Activated CD4-positive, alpha-beta T cell treated with anti-CD3 and anti-CD28 coated beads, Interleukin-2, amount 50 U/mL, for 4 hours (primary cell): ENCODE measurements at regions not wholly inside any gene's neighbourhood (a gene's known extent, or its start where the extent isn't known, plus 50 kb on each side); places are given as distances from the start of the nearest gene placed in this dataset.

Experiments
- DNase-seq, 2 experiments: peaks; one replicate each; pipeline ENCODE4 v3.0.0-alpha.2; 2020

GRCh38 chr5:4661836-4662235 is 478.3 kb upstream of the ADAMTS16 start:
- DNase-seq: no peak

- DNase-seq: no peak
These were observed 477.4 kb upstream of the ADAMTS16 start for GRCh38 chr5:4662756-4663155.

- no peak for DNase-seq
These were observed 474.2 kb upstream of the ADAMTS16 start for GRCh38 chr5:4665911-4666310.

- DNase-seq: no peak
These were observed 466.0 kb upstream of the ADAMTS16 start for GRCh38 chr5:4674166-4674565.

DNA sequence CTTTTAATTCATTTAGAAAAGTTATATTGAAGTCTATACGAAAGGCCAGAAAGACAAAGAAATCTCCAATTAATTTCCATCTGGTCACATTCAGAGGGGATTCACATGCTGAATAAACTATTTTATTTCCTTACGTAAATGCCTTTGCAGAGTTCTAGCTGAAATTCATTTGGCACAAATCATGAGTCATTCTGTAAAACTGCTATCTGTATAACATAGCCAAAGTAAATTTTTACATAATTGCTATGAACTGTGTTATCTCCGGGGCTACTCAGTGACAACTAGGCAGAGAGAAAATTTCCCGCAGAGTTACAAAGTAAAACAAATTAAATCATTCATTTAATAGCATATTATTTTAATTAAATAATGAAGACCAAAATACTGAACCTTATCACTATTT is 463.2 kb upstream of the ADAMTS16 start:
- DNase-seq: no peak

GRCh38 chr5:4684946-4685345 is 455.2 kb upstream of the ADAMTS16 start:
- DNase-seq: no peak

DNA sequence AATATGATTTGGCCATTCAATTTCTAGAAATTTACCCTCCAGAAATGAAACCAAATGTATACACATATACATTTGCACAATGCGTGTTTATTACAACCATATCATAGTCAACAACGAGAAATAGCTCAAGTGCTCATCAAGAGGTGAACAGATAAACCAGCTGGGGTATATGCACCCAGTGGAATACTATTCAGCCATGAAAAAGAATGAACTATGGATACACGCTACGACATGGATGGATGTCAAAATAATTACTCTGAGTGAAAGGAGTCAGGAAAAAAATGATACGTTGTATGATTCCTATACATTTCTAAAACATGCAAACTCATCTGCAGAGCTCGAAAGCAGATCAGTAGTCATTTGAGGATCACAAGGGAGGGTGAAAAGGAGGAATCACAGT is 441.5 kb upstream of the ADAMTS16 start:
- DNase-seq: no peak

DNA sequence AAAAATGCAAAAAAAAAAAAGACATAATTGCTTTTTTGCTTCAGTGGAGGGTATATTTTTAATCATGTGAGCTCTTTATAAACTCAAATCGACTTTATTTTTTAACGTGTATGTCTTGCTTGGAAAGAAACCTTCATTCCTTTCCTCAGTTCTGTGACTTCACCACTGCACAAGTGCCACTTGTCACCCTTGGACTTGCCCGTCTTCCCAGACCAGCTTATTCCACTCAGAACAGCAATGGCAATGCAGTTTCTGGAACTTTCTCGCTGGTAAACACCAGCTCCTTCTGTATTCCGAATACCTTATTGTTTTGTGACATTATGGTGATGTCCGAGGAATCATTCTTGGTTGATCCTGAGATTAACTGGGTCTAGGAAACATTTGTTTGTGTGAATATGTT is 440.5 kb upstream of the ADAMTS16 start:
- DNase-seq: no peak

DNA sequence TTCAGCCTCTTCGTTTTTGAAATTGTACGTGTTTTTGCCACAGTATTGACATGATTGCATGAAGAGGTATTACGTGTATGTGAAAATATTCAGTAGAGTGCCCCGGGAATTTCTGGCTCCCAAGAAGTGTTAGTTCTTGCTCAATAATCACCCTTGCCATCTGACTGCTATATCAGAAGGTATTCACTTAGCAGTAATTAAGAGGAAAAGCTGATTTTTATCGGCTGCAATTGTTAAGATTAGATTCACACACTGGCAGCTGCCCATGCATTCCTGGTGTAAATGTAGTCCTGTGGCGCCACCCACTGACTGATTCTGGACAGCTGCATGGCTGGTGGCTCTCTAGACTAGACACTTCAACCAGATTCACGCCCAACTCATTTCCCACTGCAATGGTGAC is 440.1 kb upstream of the ADAMTS16 start:
- no peak for DNase-seq

DNA sequence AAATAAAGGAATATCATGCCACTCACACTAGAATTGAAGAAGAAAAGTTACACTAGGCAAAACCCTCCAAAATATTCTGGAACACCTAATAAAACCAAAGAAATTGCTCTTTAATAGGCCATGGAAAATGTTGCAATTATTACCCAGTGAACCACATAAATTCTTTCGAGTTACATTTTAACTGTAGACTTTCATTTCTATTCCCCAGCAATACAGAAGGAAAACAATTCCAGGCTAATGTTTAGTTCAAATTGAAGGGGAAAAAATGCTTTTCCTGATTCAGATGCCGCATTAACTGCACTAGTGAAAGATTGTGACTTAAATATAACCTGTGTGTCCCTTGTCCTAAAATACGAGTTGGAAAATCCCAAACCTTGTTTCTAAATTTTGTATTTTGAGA is 439.3 kb upstream of the ADAMTS16 start:
- DNase-seq: no peak

DNA sequence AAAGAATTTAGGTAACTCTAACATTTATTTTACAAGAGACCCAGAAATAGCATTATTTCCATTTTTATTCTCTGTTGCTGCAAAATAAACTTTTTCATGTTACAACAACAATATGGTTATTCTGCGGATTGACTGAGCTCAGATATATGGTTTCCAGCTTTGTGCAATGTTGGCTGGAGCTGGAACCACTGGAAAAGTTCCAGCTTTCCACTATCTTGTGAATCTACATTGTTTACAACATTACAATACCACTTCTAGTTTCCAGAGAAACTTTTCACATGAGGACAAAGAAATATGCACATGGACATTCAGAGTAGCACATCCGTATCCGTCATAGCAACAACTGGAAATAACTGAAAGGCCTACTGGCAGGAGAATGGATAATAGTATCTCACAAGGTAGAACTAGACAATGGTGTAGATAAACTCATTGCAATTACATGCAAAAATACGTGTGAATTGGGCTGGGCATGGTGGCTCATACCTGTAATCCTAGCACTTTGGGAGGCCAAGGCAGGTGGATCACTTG is 436.1 kb upstream of the ADAMTS16 start:
- no peak for DNase-seq

GRCh38 chr5:4704951-4705350 is 435.2 kb upstream of the ADAMTS16 start:
- DNase-seq: no peak

GRCh38 chr5:4716781-4717180 is 423.3 kb upstream of the ADAMTS16 start:
- DNase-seq: no peak

DNA sequence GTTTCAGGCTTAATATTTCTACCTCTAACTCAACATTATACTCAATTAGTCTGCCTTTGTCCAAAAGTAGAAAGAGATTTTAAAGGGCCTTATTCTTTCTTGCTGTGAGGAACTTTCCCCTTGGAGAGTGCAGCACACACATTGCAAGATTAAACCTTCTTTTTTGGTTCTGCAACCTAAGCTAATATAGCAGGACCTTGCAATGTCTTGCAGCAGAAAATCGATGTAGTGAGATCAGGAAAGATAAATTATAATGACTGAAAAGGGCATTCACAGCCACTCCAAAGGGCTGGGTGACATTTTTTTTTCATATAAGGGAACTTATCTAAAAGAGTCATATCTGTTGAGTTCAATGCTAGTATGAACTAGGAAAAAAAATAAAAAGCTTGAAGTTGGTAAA is 422.7 kb upstream of the ADAMTS16 start:
- no peak for DNase-seq

DNA sequence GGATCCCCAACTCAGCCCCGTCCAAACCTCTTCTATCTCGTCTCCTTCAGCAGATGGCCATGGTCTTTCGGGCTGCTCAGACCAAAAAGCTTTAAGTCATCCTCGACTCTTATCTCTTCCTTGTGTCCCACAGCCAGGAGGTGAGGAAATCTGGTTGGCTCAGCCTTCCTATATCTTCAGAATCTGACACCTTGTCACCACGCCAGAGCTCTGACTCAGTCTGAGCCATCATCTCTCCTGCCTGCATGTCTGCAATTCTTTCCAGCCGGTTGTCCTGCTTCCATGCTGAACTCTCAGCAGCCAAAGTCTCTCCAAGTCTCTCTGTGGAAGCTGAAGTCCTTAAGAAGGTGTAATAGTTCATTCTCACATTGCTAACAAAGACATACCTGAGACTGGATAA is 419.3 kb upstream of the ADAMTS16 start:
- DNase-seq: no peak

DNA sequence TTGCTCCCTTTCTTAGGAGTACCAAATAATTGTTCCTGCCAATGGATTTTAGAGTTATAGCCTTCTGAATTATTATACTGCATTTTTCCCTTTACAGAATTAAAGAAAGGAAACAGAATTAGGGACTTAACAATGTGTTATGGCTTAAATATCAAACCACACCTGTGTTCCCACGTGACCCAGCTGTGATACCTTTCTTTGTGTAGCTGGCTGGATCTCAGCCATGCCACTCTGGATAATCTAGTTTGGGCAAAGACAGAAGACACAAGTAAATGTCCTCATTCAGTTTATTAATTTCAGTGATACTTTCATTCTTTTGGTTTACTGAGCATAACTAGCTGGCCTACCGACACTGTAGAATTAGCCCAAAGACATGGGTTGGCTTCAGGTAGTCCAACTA is 417.2 kb upstream of the ADAMTS16 start:
- DNase-seq: no peak

- DNase-seq: no peak
These were observed 414.5 kb upstream of the ADAMTS16 start for GRCh38 chr5:4725594-4725993.

- DNase-seq: no peak
These were observed 409.9 kb upstream of the ADAMTS16 start for GRCh38 chr5:4730279-4730678.

DNA sequence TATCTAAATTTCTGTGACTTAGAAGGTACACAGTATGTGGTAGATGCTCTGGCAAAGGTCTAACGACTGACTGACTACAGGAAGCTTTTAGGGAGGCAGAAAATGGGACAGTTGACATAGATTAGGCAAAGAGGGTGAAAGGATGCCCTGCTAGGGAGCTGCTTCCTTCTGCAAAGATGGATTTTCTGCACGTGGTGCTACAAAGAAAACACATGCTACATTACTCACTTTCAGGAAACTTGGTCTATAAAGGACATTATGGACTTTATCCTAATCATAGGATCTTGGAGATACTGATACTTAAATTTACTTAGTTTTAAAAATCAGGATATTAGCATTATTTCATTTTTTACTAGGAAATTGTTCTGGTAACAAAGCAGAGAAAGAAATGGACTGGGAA is 405.8 kb upstream of the ADAMTS16 start:
- DNase-seq: no peak

GRCh38 chr5:4735261-4735660 is 404.9 kb upstream of the ADAMTS16 start:
- no peak for DNase-seq

- DNase-seq: no peak
These were observed 402.3 kb upstream of the ADAMTS16 start for GRCh38 chr5:4737868-4738267.

DNA sequence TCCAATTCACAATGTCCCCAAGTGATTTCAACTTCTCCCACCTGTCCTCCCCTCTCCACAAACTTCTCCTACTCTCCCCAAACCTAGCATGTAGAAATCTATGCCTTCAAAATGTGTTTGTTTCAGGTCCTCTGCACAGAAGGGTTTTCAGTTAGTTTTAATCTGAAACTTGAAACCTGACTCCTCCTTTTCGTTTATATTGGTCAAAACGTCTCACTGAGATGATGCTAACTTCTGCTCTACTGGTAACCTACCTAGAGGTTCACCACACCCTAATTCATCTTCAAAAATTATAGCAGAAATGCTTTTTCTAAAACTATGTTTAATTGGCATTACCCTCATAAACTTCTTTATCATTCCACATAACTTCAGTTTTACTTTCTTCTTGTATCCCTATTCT is 401.8 kb upstream of the ADAMTS16 start:
- no peak for DNase-seq

DNA sequence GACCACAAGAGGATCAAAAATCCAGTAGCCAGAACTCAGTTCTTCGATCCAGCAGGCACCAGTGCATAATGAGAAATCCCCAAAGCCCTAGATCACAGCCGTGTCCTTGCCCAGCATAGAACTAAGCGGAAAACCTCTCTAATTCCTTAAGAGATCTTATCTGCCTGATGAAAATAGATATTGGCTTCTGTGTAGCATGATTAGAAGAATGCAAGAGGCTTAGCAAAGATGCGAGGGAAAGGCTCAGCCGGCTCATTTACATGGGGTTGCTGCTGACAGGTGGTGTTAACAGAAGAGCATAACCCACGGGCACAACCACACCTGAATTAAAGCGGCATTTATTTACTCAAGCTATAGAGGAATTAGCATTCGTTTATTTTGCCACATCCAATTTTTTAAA is 400.0 kb upstream of the ADAMTS16 start:
- DNase-seq: no peak

DNA sequence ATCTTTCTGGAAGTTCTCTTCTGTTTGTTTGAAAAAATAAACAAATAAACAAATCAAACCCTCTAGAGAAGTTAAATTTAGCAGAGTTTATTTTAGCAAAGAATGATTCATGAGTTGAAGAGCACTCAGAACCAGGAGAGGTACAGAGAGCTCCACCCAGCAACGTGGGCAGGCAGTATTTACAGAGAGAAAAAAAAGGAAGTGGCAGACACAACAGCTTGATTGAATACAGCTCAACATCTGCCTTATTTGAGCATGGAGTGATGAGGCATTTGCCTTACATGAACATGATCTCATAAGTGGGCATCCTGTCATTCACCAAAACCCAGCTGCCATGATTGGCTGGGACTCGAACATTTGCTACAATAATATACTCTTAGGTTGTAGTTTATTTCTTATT is 381.6 kb upstream of the ADAMTS16 start:
- no peak for DNase-seq

GRCh38 chr5:4758996-4759395 is 381.1 kb upstream of the ADAMTS16 start:
- DNase-seq: no peak

GRCh38 chr5:4762316-4762715 is 377.8 kb upstream of the ADAMTS16 start:
- no peak for DNase-seq
